ENCODE measurements at regions not wholly inside any gene's neighbourhood (a gene's known extent, or its start where the extent isn't known, plus 50 kb on each side); places are given as distances from the start of the nearest gene placed in this dataset.

DNA sequence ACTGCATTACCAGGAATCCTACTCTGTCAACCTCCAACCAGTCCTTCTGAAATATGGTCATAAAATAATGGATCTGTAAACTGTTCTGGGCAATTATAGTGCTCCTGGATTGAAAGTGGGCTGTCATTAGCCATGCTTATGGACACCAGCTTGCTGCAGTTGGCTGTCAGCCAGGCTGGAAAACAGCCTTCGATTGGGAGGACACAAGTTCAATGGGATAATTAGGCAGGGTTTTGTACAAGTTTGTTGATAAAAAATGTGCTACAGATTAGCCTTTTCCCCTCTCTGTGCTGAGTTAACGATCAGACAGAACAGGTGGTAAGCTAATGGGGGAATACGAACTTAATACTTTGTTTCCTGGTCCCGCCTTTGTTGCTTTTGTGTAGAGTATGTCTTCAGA, 413.9 kb downstream of the DUSP10 start:
- Histone ChIP-seq H3K27ac (no peak overlapping the region), H3K36me3 (no peaks in the 10 kb centered on the region), H3K4me1 (no peaks in the 10 kb centered on the region), H3K4me3 (no peak overlapping the region), H3K9me3 (no peaks in the 10 kb centered on the region), H3K27me3 (no peaks in the 10 kb centered on the region)
- DNase-seq (no peak), ATAC-seq (no peak)
- in situ Hi-C loops (cut with MboI; ENCODE audit: low sequenced_read_pairs in 4 of 4) = no loop called here
- intact Hi-C loops (cut with DNase I; ENCODE audit: low total_unique reads) = no loop called here
- TF ChIP-seq POLR2A (IDR thresholded peaks at IDR 0.05) = no peak
- TF ChIP-seq, protein P1, sequence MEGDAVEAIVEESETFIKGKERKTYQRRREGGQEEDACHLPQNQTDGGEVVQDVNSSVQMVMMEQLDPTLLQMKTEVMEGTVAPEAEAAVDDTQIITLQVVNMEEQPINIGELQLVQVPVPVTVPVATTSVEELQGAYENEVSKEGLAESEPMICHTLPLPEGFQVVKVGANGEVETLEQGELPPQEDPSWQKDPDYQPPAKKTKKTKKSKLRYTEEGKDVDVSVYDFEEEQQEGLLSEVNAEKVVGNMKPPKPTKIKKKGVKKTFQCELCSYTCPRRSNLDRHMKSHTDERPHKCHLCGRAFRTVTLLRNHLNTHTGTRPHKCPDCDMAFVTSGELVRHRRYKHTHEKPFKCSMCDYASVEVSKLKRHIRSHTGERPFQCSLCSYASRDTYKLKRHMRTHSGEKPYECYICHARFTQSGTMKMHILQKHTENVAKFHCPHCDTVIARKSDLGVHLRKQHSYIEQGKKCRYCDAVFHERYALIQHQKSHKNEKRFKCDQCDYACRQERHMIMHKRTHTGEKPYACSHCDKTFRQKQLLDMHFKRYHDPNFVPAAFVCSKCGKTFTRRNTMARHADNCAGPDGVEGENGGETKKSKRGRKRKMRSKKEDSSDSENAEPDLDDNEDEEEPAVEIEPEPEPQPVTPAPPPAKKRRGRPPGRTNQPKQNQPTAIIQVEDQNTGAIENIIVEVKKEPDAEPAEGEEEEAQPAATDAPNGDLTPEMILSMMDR (IDR thresholded peaks at IDR 0.05 in 4 of 5, conservative IDR thresholded peaks at IDR 0.05 in 1 of 5) = no peak

- H3K9me3 ChIP-seq = no peaks in the 10 kb centered on the region
- no peak for ATAC-seq
- H3K27me3 ChIP-seq = no peaks in the 10 kb centered on the region
- no peak for TF ChIP-seq POLR2A (IDR thresholded peaks at IDR 0.05)
- TF ChIP-seq, protein P1 (IDR thresholded peaks at IDR 0.05 in 4 of 5, conservative IDR thresholded peaks at IDR 0.05 in 1 of 5) = no peak
- in situ Hi-C loops (cut with MboI; ENCODE audit: low sequenced_read_pairs in 4 of 4) (no loop called here), intact Hi-C loops (cut with DNase I; ENCODE audit: low total_unique reads) (no loop called here)
- H3K4me1 ChIP-seq = no peaks in the 10 kb centered on the region
- no peak for DNase-seq
- H3K4me3 ChIP-seq = no peak overlapping the region
- H3K27ac ChIP-seq = no peak overlapping the region
- H3K36me3 ChIP-seq = no peaks in the 10 kb centered on the region
Observed at GRCh38 chr1:221328371-221328770, 413.5 kb downstream of the DUSP10 start.

- H3K27me3 ChIP-seq = no peaks in the 10 kb centered on the region
- no peak overlapping the region for H3K27ac ChIP-seq
- H3K36me3 ChIP-seq = no peaks in the 10 kb centered on the region
- ATAC-seq (no peak), DNase-seq (no peak)
- TF ChIP-seq POLR2A (IDR thresholded peaks at IDR 0.05) = no peak
- TF ChIP-seq, protein P1 (IDR thresholded peaks at IDR 0.05 in 4 of 5, conservative IDR thresholded peaks at IDR 0.05 in 1 of 5) = no peak
- no peak overlapping the region for H3K4me3 ChIP-seq
- no peaks in the 10 kb centered on the region for H3K9me3 ChIP-seq
- in situ Hi-C loops (cut with MboI; ENCODE audit: low sequenced_read_pairs in 4 of 4) = no loop called here
- peaks cover 0 to 5% of the 10 kb centered on the region in 2 donors for H3K4me1 ChIP-seq
- intact Hi-C loops (cut with DNase I; ENCODE audit: low total_unique reads) = no loop called here
Observed at GRCh38 chr1:221331273-221332183, 410.4 kb downstream of the DUSP10 start.

- in situ Hi-C loops (cut with MboI; ENCODE audit: low sequenced_read_pairs in 4 of 4) (no loop called here), intact Hi-C loops (cut with DNase I; ENCODE audit: low total_unique reads) (no loop called here)
- H3K4me1 ChIP-seq = peaks cover 0 to 5% of the 10 kb centered on the region in 2 donors
- no peaks in the 10 kb centered on the region for H3K9me3 ChIP-seq
- no peaks in the 10 kb centered on the region for H3K36me3 ChIP-seq
- no peak for DNase-seq
- no peaks in the 10 kb centered on the region for H3K27me3 ChIP-seq
- no peak for ATAC-seq
- H3K27ac ChIP-seq = no peak overlapping the region
- TF ChIP-seq POLR2A (IDR thresholded peaks at IDR 0.05) = no peak
- TF ChIP-seq, protein P1 (IDR thresholded peaks at IDR 0.05 in 4 of 5, conservative IDR thresholded peaks at IDR 0.05 in 1 of 5) = no peak
- no peak overlapping the region for H3K4me3 ChIP-seq
Observed at GRCh38 chr1:221334062-221334461, 407.8 kb downstream of the DUSP10 start.
